ENCODE measurements at regions not wholly inside any gene's neighbourhood (a gene's known extent, or its start where the extent isn't known, plus 50 kb on each side); places are given as distances from the start of the nearest gene placed in this dataset.
"Not testable (repeated sequence)": the region's sequence is repeated elsewhere in the genome, so short reads cannot be mapped to it uniquely, and the experiment has no call there.

- DNase-seq, result not testable (repeated sequence)
Observed at GRCh38 chr17:20851591-20852238, 191.1 kb downstream of the USP22 start.

- DNase-seq, result no peak
Observed at GRCh38 chr17:20852239-20852989, 190.4 kb downstream of the USP22 start.

- DNase-seq, result no peak
Observed at GRCh38 chr17:20852990-20853370, 189.8 kb downstream of the USP22 start.

- not testable (repeated sequence) for DNase-seq
Observed at GRCh38 chr17:20855910-20856470, 186.8 kb downstream of the USP22 start.

GRCh38 chr17:20866444-20867209, 176.2 kb downstream of the USP22 start:
- DNase-seq, result not testable (repeated sequence)

- DNase-seq, result not testable (repeated sequence)
Observed at GRCh38 chr17:20867436-20867937, 175.3 kb downstream of the USP22 start.

GRCh38 chr17:20867938-20868661, 174.7 kb downstream of the USP22 start:
- not testable (repeated sequence) for DNase-seq

GRCh38 chr17:20868662-20869007, 174.2 kb downstream of the USP22 start:
- DNase-seq, result not testable (repeated sequence)

- DNase-seq, result not testable (repeated sequence)
Observed at GRCh38 chr17:20873173-20873572, 169.6 kb downstream of the USP22 start.

- DNase-seq, result not testable (repeated sequence)
Observed at GRCh38 chr17:20873688-20874328, 169.0 kb downstream of the USP22 start.

GRCh38 chr17:20877384-20877783, 165.4 kb downstream of the USP22 start:
- DNase-seq, result not testable (repeated sequence)

- DNase-seq, result no peak
Observed at GRCh38 chr17:20890338-20890737, 152.5 kb downstream of the USP22 start.

GRCh38 chr17:20895426-20895825, 147.4 kb downstream of the USP22 start:
- DNase-seq, result not testable (repeated sequence)

GRCh38 chr17:20896153-20896649, 146.6 kb downstream of the USP22 start:
- DNase-seq, result no peak

- DNase-seq, result not testable (repeated sequence)
Observed at GRCh38 chr17:20898726-20899125, 144.1 kb downstream of the USP22 start.

- DNase-seq, result not testable (repeated sequence)
Observed at GRCh38 chr17:20902496-20902895, 140.3 kb downstream of the USP22 start.

GRCh38 chr17:20903549-20903948, 139.3 kb downstream of the USP22 start:
- not testable (repeated sequence) for DNase-seq

GRCh38 chr17:20908313-20909267, 134.2 kb downstream of the USP22 start:
- peak; percentile 60 for DNase-seq

- no peak for DNase-seq
Observed at GRCh38 chr17:20914658-20915057, 128.2 kb downstream of the USP22 start.

- no peak for DNase-seq
Observed at GRCh38 chr17:20916383-20916782, 126.4 kb downstream of the USP22 start.

All from activated gamma-delta T cell (primary cell).